ENCODE measurements at regions not wholly inside any gene's neighbourhood (a gene's known extent, or its start where the extent isn't known, plus 50 kb on each side); places are given as distances from the start of the nearest gene placed in this dataset.
"Not testable (repeated sequence)": the region's sequence is repeated elsewhere in the genome, so short reads cannot be mapped to it uniquely, and the experiment has no call there.

- no peak for TF ChIP-seq PATZ1 (CRISPR knock-in tag; IDR thresholded peaks at IDR 0.05; ENCODE audit: borderline replicate concordance)
These were observed 695.8 kb upstream of the MMS22L start (continued) for GRCh38 chr6:97978855-97979271.

GRCh38 chr6:97979285-97979684 lies 696.3 kb upstream of the MMS22L start:
- ATAC-seq: not testable (repeated sequence)

- ATAC-seq: no peak
- TF ChIP-seq ESRRG (CRISPR knock-in tag; IDR thresholded peaks at IDR 0.05): no peak
- no peak for TF ChIP-seq CSRNP3 (CRISPR knock-in tag; IDR thresholded peaks at IDR 0.05)
- TF ChIP-seq ZNF565 (CRISPR knock-in tag; conservative IDR thresholded peaks at IDR 0.05; ENCODE audit: low read depth): no peak
- TF ChIP-seq CREB5 (CRISPR knock-in tag; IDR thresholded peaks at IDR 0.05; ENCODE audit: low read depth): no peak
These were observed 706.4 kb upstream of the MMS22L start for GRCh38 chr6:97989451-97989850.

GRCh38 chr6:97995158-97995557 lies 712.1 kb upstream of the MMS22L start:
- ATAC-seq: no peak
- TF ChIP-seq ESRRG (CRISPR knock-in tag; IDR thresholded peaks at IDR 0.05) (no peak), TCF4 (CRISPR knock-in tag; IDR thresholded peaks at IDR 0.05; ENCODE audit: borderline replicate concordance) (no peak), ZNF70 (CRISPR knock-in tag; IDR thresholded peaks at IDR 0.05) (no peak), ZC3H10 (CRISPR knock-in tag; IDR thresholded peaks at IDR 0.05) (no peak), CSDC2 (CRISPR knock-in tag; IDR thresholded peaks at IDR 0.05) (no peak), POU6F1 (CRISPR knock-in tag; IDR thresholded peaks at IDR 0.05; ENCODE audit: borderline replicate concordance, low read depth) (no peak), GLIS3 (CRISPR knock-in tag; IDR thresholded peaks at IDR 0.05) (no peak), ARNTL (CRISPR knock-in tag; IDR thresholded peaks at IDR 0.05; ENCODE audit: borderline replicate concordance, low read depth) (no peak), ISL1 (CRISPR knock-in tag; IDR thresholded peaks at IDR 0.05) (no peak), TOX (CRISPR knock-in tag; IDR thresholded peaks at IDR 0.05; ENCODE audit: borderline replicate concordance) (no peak), OSR1 (CRISPR knock-in tag; IDR thresholded peaks at IDR 0.05) (no peak), BACH2 (CRISPR knock-in tag; IDR thresholded peaks at IDR 0.05; ENCODE audit: borderline replicate concordance) (no peak), ZNF565 (CRISPR knock-in tag; conservative IDR thresholded peaks at IDR 0.05; ENCODE audit: low read depth) (no peak), ZNF8 (CRISPR knock-in tag; IDR thresholded peaks at IDR 0.05) (no peak), PATZ1 (CRISPR knock-in tag; IDR thresholded peaks at IDR 0.05; ENCODE audit: borderline replicate concordance) (no peak)

- no peak for TF ChIP-seq ESRRG (CRISPR knock-in tag; IDR thresholded peaks at IDR 0.05)
- TF ChIP-seq PATZ1 (CRISPR knock-in tag; IDR thresholded peaks at IDR 0.05; ENCODE audit: borderline replicate concordance): no peak
- no peak for TF ChIP-seq PPARA (CRISPR knock-in tag; IDR thresholded peaks at IDR 0.05; ENCODE audit: borderline replicate concordance)
- TF ChIP-seq ZFP3 (CRISPR knock-in tag; IDR thresholded peaks at IDR 0.05): no peak
- no peak for TF ChIP-seq ZNF8 (CRISPR knock-in tag; IDR thresholded peaks at IDR 0.05)
- TF ChIP-seq OSR1 (CRISPR knock-in tag; IDR thresholded peaks at IDR 0.05): no peak
- no peak for TF ChIP-seq TOX (CRISPR knock-in tag; IDR thresholded peaks at IDR 0.05; ENCODE audit: borderline replicate concordance)
- no peak for ATAC-seq
These were observed 719.7 kb upstream of the MMS22L start for GRCh38 chr6:98002678-98003077.

Data from SK-N-SH treated with all-trans-retinoic acid at 6 μM for 48 hours (cell line).